Panc1 (cell line): ENCODE measurements at regions not wholly inside any gene's neighbourhood (a gene's known extent, or its start where the extent isn't known, plus 50 kb on each side); places are given as distances from the start of the nearest gene placed in this dataset.

Experiments
- ATAC-seq: fragments of 200-7000 bp; cut with Tn5 transposase; 2 replicates; pipeline ENCODE4 v1.9.1; 2020; ENCODE audit warnings: mild to moderate bottlenecking, moderate library complexity
- BruUV-seq: library from RNA; stranded (reverse); fragments of 400-500 nt; replicated peaks from 2 replicates; lab custom pipeline; 2021; lab: Mats Ljungman, UMichigan
- CTCF ChIA-PET: fragments of 300-600 bp; sonication (Branson Sonifier 250); formaldehyde crosslinking; loops from one replicate; lab custom pipeline; 2022; ENCODE audit warnings: antibody characterized with exemption; lab: Charles Lee
- POLR2A ChIA-PET: fragments of 300-600 bp; sonication (Branson Sonifier 250); formaldehyde crosslinking; loops from one replicate; lab custom pipeline; 2022; ENCODE audit warnings: antibody characterized with exemption; lab: Charles Lee
- DNase-seq: peaks from one replicate; pipeline ENCODE4 v3.0.0-alpha.2; 2010; ENCODE audit warnings: low read depth, low spot score
- H3K27ac ChIP-seq: 2 replicates; pipeline ENCODE4 v1.5.1; 2011; ENCODE audit warnings: mild to moderate bottlenecking, low read length, inconsistent platforms
- H3K27me3 ChIP-seq: fragments of 200-500 bp; sonication (Bioruptor generic); 2 replicates; pipeline ENCODE4 v1.6.0; 2014; ENCODE audit warnings: low read length, inconsistent platforms; ENCODE audit not compliant: control insufficient read depth, insufficient read depth
- H3K36me3 ChIP-seq: fragments of 200-500 bp; sonication (Bioruptor generic); 2 replicates; pipeline ENCODE4 v1.5.1; 2014; ENCODE audit warnings: inconsistent platforms, mild to moderate bottlenecking, low read length, moderate library complexity; ENCODE audit not compliant: control insufficient read depth, insufficient read depth
- H3K4me1 ChIP-seq: 2 replicates; pipeline ENCODE4 v1.5.1; 2011; ENCODE audit warnings: inconsistent platforms, mild to moderate bottlenecking, low read length, moderate library complexity; ENCODE audit not compliant: control insufficient read depth, insufficient read depth
- H3K4me3 ChIP-seq, 2 experiments: 2 replicates each; pipeline ENCODE4 v1.5.1; 2011 to 2012; ENCODE audit warnings: low read depth in 2 of 2, low read length in 2 of 2, mild to moderate bottlenecking in 2 of 2, inconsistent platforms in 1 of 2, moderate library complexity in 1 of 2
- H3K9me3 ChIP-seq: fragments of 200-500 bp; sonication (Bioruptor generic); 2 replicates; pipeline ENCODE4 v1.5.1; 2014; ENCODE audit warnings: low read depth, mild to moderate bottlenecking, inconsistent platforms, low read length, moderate library complexity; ENCODE audit not compliant: control insufficient read depth, insufficient read depth
- POLR2AphosphoS5 ChIP-seq: IDR thresholded peaks from 2 replicates; pipeline ENCODE4 v1.6.1; 2012; ENCODE audit warnings: mild to moderate bottlenecking, low read depth, low read length, moderate library complexity
- REST ChIP-seq, 2 experiments: IDR thresholded peaks; 2 replicates each; pipeline ENCODE4 v1.6.1; 2011 to 2012; ENCODE audit warnings: low read depth in 2 of 2, control low read depth in 1 of 2, low read length in 1 of 2, mild to moderate bottlenecking in 1 of 2, moderate library complexity in 1 of 2; ENCODE audit not compliant: insufficient read depth in 1 of 2
- SIN3A ChIP-seq: IDR thresholded peaks from 2 replicates; pipeline ENCODE4 v1.6.1; 2012; ENCODE audit warnings: low read depth, mild to moderate bottlenecking, low read length, moderate library complexity, borderline replicate concordance; ENCODE audit not compliant: insufficient read depth
- TCF7L2 ChIP-seq: IDR thresholded peaks from 2 replicates; pipeline ENCODE4 v1.6.1; 2011; ENCODE audit warnings: mild to moderate bottlenecking, low read depth, low read length, inconsistent platforms
- in situ Hi-C: cut with HindIII; loops from 2 replicates; pipeline ENCODE4 v1.10.0; 2016; ENCODE audit warnings: low sequenced_read_pairs, low pct_unique_long_range_greater_than_20kb
- intact Hi-C: fragments of 100-400 bp; cut with micrococcal nuclease; formaldehyde crosslinking; loops from one replicate; pipeline ENCODE4 v1.10.0; 2022; ENCODE audit not compliant: unreplicated experiment
- TF ChIP-seq, protein P1 (sequence below): fragments of 450-650 bp; IDR thresholded peaks from 2 replicates; pipeline ENCODE4 v1.5.1; 2017; ENCODE audit warnings: mild to moderate bottlenecking

DNA sequence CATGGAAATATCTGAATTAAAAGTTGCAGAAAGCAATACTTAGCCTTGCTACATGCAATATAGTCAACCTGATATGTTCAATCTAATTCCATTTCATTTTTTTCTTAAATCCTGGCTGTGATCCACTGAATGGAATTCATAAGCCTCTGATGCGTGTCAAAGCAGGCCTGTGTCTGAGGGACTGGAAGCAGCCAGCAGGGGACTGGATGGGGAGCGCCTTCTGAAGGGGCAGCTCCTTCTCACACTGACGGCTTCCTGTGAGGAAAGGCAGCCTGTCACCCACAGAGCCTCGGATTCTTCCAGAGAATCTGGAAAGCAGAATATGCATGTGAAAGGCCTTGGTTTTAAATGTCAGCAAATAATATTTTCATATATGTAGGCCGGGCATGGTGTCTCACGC is 73.5 kb downstream of the KCNF1 start:
- POLR2A ChIA-PET: no interaction called here
- no peak for DNase-seq
- in situ Hi-C loops: no loop called here
- no peak overlapping the region for H3K4me3 ChIP-seq
- intact Hi-C loops: no loop called here
- no peak overlapping the region for H3K27ac ChIP-seq
- CTCF ChIA-PET: no interaction called here
- BruUV-seq: no TSS peak
- no peaks in the 10 kb centered on the region; the same call in 1 of the 2 replicates for H3K27me3 ChIP-seq
- H3K9me3 ChIP-seq: no peaks in the 10 kb centered on the region
- ATAC-seq: no peak
- H3K4me1 ChIP-seq: no peaks in the 10 kb centered on the region
- TF ChIP-seq REST (IDR thresholded peaks at IDR 0.05; ENCODE audit: insufficient read depth in 1 of 2, low read depth in 2 of 2, low read length in 1 of 2) (no peak), TCF7L2 (no peak), POLR2AphosphoS5 (no peak), SIN3A (no peak)
- TF ChIP-seq, protein P1, sequence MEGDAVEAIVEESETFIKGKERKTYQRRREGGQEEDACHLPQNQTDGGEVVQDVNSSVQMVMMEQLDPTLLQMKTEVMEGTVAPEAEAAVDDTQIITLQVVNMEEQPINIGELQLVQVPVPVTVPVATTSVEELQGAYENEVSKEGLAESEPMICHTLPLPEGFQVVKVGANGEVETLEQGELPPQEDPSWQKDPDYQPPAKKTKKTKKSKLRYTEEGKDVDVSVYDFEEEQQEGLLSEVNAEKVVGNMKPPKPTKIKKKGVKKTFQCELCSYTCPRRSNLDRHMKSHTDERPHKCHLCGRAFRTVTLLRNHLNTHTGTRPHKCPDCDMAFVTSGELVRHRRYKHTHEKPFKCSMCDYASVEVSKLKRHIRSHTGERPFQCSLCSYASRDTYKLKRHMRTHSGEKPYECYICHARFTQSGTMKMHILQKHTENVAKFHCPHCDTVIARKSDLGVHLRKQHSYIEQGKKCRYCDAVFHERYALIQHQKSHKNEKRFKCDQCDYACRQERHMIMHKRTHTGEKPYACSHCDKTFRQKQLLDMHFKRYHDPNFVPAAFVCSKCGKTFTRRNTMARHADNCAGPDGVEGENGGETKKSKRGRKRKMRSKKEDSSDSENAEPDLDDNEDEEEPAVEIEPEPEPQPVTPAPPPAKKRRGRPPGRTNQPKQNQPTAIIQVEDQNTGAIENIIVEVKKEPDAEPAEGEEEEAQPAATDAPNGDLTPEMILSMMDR: no peak
- no peaks in the 10 kb centered on the region for H3K36me3 ChIP-seq

DNA sequence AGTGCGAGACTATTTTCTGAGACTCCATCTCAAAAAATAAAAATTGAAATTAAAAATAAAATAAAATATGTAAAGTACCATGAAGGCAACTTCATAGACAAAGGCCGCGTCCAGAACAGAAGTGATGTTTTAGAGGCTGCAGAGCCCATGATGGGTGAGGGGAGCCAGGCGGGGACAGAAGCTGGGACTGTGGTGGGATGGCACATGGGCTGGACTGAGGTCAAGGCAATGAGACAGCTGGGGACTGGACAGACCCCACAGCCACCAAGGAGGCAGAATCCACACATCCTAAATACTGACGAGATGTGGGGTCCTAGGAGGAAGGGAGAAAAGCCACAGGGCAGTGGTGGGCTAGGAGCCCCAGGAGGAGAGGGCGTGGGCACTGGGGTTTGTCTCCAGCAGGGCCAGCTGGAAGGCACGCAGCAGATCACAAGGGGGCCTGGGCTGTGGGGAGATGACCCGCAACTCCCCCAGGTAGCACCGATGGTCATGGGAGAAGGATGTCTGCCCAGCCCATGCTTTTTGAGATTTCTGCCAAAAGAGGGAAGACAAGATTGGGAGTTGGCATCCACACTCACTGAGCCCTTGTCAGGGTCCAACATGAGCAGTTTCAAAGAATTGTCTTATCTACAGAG is 74.3 kb downstream of the KCNF1 start:
- DNase-seq: no peak
- POLR2A ChIA-PET: no interaction called here
- Histone ChIP-seq H3K4me3 (no peak overlapping the region), H3K27ac (no peak overlapping the region), H3K4me1 (no peaks in the 10 kb centered on the region), H3K36me3 (no peaks in the 10 kb centered on the region), H3K9me3 (no peaks in the 10 kb centered on the region), H3K27me3 (no peaks in the 10 kb centered on the region; the same call in 1 of the 2 replicates)
- ATAC-seq: no peak
- in situ Hi-C loops: no loop called here
- BruUV-seq: no TSS peak
- intact Hi-C loops: no loop called here
- TF ChIP-seq REST (IDR thresholded peaks at IDR 0.05; ENCODE audit: insufficient read depth in 1 of 2, low read depth in 2 of 2, low read length in 1 of 2): no peak
- no peak for TF ChIP-seq SIN3A
- TF ChIP-seq, protein P1: no peak
- TF ChIP-seq POLR2AphosphoS5: no peak
- TF ChIP-seq TCF7L2: no peak
- CTCF ChIA-PET: no interaction called here
